HEK293T (cell line): ENCODE measurements at regions not wholly inside any gene's neighbourhood (a gene's known extent, or its start where the extent isn't known, plus 50 kb on each side); places are given as distances from the start of the nearest gene placed in this dataset.

Experiments used
- BHLHE40 ChIP-seq: fragments of 450-650 bp; IDR thresholded peaks from 2 replicates; pipeline ENCODE4 v1.6.1; 2016; ENCODE audit warnings: mild to moderate bottlenecking, moderate library complexity, borderline replicate concordance
- FOXK2 ChIP-seq: fragments of 450-650 bp; IDR thresholded peaks from 2 replicates; pipeline ENCODE4 v1.6.1; 2016; ENCODE audit warnings: mild to moderate bottlenecking
- FOXM1 ChIP-seq: fragments of 450-650 bp; IDR thresholded peaks from 2 replicates; pipeline ENCODE4 v1.6.1; 2017; ENCODE audit warnings: mild to moderate bottlenecking, borderline replicate concordance
- L3MBTL2 ChIP-seq: fragments of 450-650 bp; conservative IDR thresholded peaks from 2 replicates; pipeline ENCODE4 v1.6.1; 2016; ENCODE audit warnings: mild to moderate bottlenecking
- LEF1 ChIP-seq: fragments of 450-650 bp; IDR thresholded peaks from 2 replicates; pipeline ENCODE4 v1.6.1; 2017; ENCODE audit warnings: mild to moderate bottlenecking, borderline replicate concordance
- PKNOX1 ChIP-seq: fragments of 450-650 bp; IDR thresholded peaks from 2 replicates; pipeline ENCODE4 v1.6.1; 2016
- SUZ12 ChIP-seq: fragments of 450-650 bp; IDR thresholded peaks from 2 replicates; pipeline ENCODE4 v1.6.1; 2016; ENCODE audit warnings: mild to moderate bottlenecking
- TARDBP ChIP-seq: fragments of 450-650 bp; IDR thresholded peaks from 2 replicates; pipeline ENCODE4 v1.6.1; 2016

- TF ChIP-seq PKNOX1 (no peak), SUZ12 (no peak), FOXK2 (no peak), FOXM1 (no peak), BHLHE40 (no peak), TARDBP (no peak), LEF1 (no peak), L3MBTL2 (no peak)
These were observed 117.1 kb upstream of the ZNF644 start for GRCh38 chr1:91138959-91139358.
